ENCODE measurements at regions not wholly inside any gene's neighbourhood (a gene's known extent, or its start where the extent isn't known, plus 50 kb on each side); places are given as distances from the start of the nearest gene placed in this dataset.

DNA sequence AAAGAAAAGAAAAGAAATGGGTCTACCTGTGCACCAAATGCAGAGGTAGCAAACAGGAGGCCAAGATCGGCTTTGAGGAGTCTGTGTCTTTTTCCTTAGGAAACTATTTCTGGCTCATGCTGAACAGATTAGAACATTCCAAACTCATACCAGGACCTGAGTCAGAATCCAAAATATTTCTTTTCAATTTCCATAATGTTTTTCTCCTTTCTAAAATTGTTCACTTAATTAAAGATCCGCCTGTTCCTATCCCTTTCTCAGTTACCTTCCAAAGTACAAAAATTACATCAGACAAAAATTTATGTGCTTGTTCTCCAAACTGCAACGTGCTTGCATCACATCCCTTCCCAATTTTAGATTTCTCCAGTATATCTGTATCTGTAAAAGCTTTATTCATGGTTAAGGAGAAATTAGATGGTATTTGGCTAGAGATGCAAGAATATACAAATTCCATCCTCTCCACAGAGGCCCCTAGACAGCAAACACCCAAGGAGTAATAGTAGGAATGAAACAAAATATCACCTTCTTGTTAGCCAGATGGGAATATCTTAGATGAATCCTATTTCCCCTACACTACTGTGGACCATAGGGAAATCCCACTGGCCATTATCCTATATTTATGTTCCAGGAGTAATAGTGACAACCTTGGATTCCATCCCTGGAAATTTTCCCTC, 130.6 kb downstream of the LNPK start:
- Histone ChIP-seq H3K9me1 (replicated peaks; ENCODE audit: control insufficient read depth, extremely low read depth, insufficient read depth, low read length) (no peaks in the 10 kb centered on the region), H3K4me1 (ENCODE audit: control insufficient read depth, extremely low read depth, insufficient read depth, low read length) (no peaks in the 10 kb centered on the region), H3K79me2 (ENCODE audit: control insufficient read depth, insufficient read depth, low read length) (no peaks in the 10 kb centered on the region), H3K9me3 (replicated peaks; ENCODE audit: control insufficient read depth, insufficient read depth, low read length) (no peaks in the 10 kb centered on the region), H2AFZ (ENCODE audit: low read depth, low read length) (no peak overlapping the region), H3K9ac (replicated peaks; ENCODE audit: extremely low read depth, insufficient read depth, low read length) (no peak overlapping the region), H4K20me1 (replicated peaks; ENCODE audit: control insufficient read depth, extremely low read depth, insufficient read depth, low read length) (no peaks in the 10 kb centered on the region), H3K27me3 (ENCODE audit: control insufficient read depth in 2 of 2, insufficient read depth in 2 of 2, low read length in 2 of 2) (peaks cover 0 to 2% of the 10 kb centered on the region in 2 experiments), H3K27ac (ENCODE audit: insufficient read depth, low read depth, low read length) (no peak overlapping the region), H3K4me3 (replicated peaks in 1 of 3; ENCODE audit: insufficient read depth in 1 of 3, low read depth in 1 of 3, low read length in 3 of 3) (no peak overlapping the region), H3K4me2 (ENCODE audit: insufficient read depth, low read length) (no peak overlapping the region), H3K36me3 (ENCODE audit: control insufficient read depth in 2 of 2, extremely low read depth in 1 of 2, insufficient read depth in 2 of 2, low read length in 2 of 2) (no peaks in the 10 kb centered on the region)
- intact Hi-C loops (cut with micrococcal nuclease) (no loop called here), dilution Hi-C loops (cut with MboI; ENCODE audit: extremely low pct_ligation_motif_present, low sequenced_read_pairs) (no loop called here)
- no peak for TF ChIP-seq GATA2 (IDR thresholded peaks at IDR 0.05; ENCODE audit: insufficient read depth, insufficient read length, low read depth, low read length)
- TF ChIP-seq MAX (IDR thresholded peaks at IDR 0.05; ENCODE audit: insufficient read depth, insufficient read length) = no peak
- no peak for TF ChIP-seq JUN (IDR thresholded peaks at IDR 0.05; ENCODE audit: borderline replicate concordance, insufficient read depth, insufficient read length, low read depth)
- ChIA-PET POLR2A (no interaction called here), CTCF (no interaction called here)
- DNase-seq (ENCODE audit: low read depth, low spot score) (no peak), FAIRE-seq (no peak)
- BruUV-seq (replicated peaks) = no TSS peak

DNA sequence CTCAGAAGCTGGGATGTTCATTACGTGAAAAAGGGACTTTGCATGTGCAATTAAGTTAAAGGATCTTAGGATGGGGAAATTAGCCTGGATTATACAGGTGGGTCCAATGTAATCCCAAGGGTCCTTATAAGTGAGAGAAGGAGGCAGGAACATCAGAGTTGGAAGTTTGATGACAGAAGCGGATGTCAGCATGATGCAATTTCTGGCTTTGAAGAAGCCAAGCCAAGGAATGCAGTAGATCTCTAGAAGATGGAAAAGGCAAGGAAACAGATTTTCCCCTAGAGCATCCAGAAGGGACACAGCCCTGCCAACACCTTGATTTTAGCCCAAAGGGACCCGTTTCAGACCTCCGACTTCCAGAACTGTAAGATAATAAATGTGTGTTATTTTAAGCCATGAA, 136.4 kb downstream of the LNPK start:
- FAIRE-seq (no peak), DNase-seq (ENCODE audit: low read depth, low spot score) (no peak)
- Histone ChIP-seq H3K27ac (ENCODE audit: insufficient read depth, low read depth, low read length) (no peak overlapping the region), H3K9me3 (replicated peaks; ENCODE audit: control insufficient read depth, insufficient read depth, low read length) (no peaks in the 10 kb centered on the region), H3K9me1 (replicated peaks; ENCODE audit: control insufficient read depth, extremely low read depth, insufficient read depth, low read length) (no peaks in the 10 kb centered on the region), H3K9ac (replicated peaks; ENCODE audit: extremely low read depth, insufficient read depth, low read length) (no peak overlapping the region), H2AFZ (ENCODE audit: low read depth, low read length) (no peak overlapping the region), H4K20me1 (replicated peaks; ENCODE audit: control insufficient read depth, extremely low read depth, insufficient read depth, low read length) (no peaks in the 10 kb centered on the region), H3K79me2 (ENCODE audit: control insufficient read depth, insufficient read depth, low read length) (no peaks in the 10 kb centered on the region), H3K4me2 (ENCODE audit: insufficient read depth, low read length) (no peak overlapping the region), H3K4me1 (ENCODE audit: control insufficient read depth, extremely low read depth, insufficient read depth, low read length) (no peaks in the 10 kb centered on the region), H3K4me3 (replicated peaks in 1 of 3; ENCODE audit: insufficient read depth in 1 of 3, low read depth in 1 of 3, low read length in 3 of 3) (no peak overlapping the region), H3K27me3 (ENCODE audit: control insufficient read depth in 2 of 2, insufficient read depth in 2 of 2, low read length in 2 of 2) (no peaks in the 10 kb centered on the region), H3K36me3 (ENCODE audit: control insufficient read depth in 2 of 2, extremely low read depth in 1 of 2, insufficient read depth in 2 of 2, low read length in 2 of 2) (no peaks in the 10 kb centered on the region)
- ChIA-PET CTCF (no interaction called here), POLR2A (no interaction called here)
- dilution Hi-C loops (cut with MboI; ENCODE audit: extremely low pct_ligation_motif_present, low sequenced_read_pairs) (no loop called here), intact Hi-C loops (cut with micrococcal nuclease) (no loop called here)
- no peak for TF ChIP-seq JUN (IDR thresholded peaks at IDR 0.05; ENCODE audit: borderline replicate concordance, insufficient read depth, insufficient read length, low read depth)
- TF ChIP-seq MYC (IDR thresholded peaks at IDR 0.05; ENCODE audit: low read depth, low read length) = no peak
- no peak for TF ChIP-seq POLR2AphosphoS5 (IDR thresholded peaks at IDR 0.05; ENCODE audit: insufficient read depth, low read depth, low read length)
- no peak for TF ChIP-seq EZH2 (IDR thresholded peaks at IDR 0.05; ENCODE audit: borderline replicate concordance, low read depth, low read length, severe bottlenecking)
- TF ChIP-seq POLR2A (IDR thresholded peaks at IDR 0.05; ENCODE audit: low read depth, low read length) = no peak
- TF ChIP-seq, protein P1, sequence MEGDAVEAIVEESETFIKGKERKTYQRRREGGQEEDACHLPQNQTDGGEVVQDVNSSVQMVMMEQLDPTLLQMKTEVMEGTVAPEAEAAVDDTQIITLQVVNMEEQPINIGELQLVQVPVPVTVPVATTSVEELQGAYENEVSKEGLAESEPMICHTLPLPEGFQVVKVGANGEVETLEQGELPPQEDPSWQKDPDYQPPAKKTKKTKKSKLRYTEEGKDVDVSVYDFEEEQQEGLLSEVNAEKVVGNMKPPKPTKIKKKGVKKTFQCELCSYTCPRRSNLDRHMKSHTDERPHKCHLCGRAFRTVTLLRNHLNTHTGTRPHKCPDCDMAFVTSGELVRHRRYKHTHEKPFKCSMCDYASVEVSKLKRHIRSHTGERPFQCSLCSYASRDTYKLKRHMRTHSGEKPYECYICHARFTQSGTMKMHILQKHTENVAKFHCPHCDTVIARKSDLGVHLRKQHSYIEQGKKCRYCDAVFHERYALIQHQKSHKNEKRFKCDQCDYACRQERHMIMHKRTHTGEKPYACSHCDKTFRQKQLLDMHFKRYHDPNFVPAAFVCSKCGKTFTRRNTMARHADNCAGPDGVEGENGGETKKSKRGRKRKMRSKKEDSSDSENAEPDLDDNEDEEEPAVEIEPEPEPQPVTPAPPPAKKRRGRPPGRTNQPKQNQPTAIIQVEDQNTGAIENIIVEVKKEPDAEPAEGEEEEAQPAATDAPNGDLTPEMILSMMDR (IDR thresholded peaks at IDR 0.05; ENCODE audit: extremely low read depth in 1 of 2, insufficient read depth in 1 of 2, low read depth in 1 of 2, low read length in 2 of 2) = no peak
- no peak for TF ChIP-seq FOS (IDR thresholded peaks at IDR 0.05; ENCODE audit: borderline replicate concordance, insufficient read depth, low read length)
- no peak for TF ChIP-seq GATA2 (IDR thresholded peaks at IDR 0.05; ENCODE audit: insufficient read depth, insufficient read length, low read depth, low read length)
- TF ChIP-seq MAX (IDR thresholded peaks at IDR 0.05; ENCODE audit: insufficient read depth, insufficient read length) = no peak
- no TSS peak for BruUV-seq (replicated peaks)

All from endothelial cell of umbilical vein (primary cell).